ENCODE measurements at regions not wholly inside any gene's neighbourhood (a gene's known extent, or its start where the extent isn't known, plus 50 kb on each side); places are given as distances from the start of the nearest gene placed in this dataset.

- DNase-seq: no peak
- Histone ChIP-seq H2AK5ac (ENCODE audit: low read length, severe bottlenecking) (no peak overlapping the region), H3K9me3 (ENCODE audit: control insufficient read depth, low read length) (peaks cover 13% of the 10 kb centered on the region), H2BK120ac (ENCODE audit: low read depth, low read length) (no peak overlapping the region), H2BK12ac (ENCODE audit: low read length in 2 of 2) (no peak overlapping the region), H2BK5ac (ENCODE audit: low read depth, low read length, poor library complexity, severe bottlenecking) (no peak overlapping the region), H3K18ac (ENCODE audit: low read depth in 1 of 2, low read length in 2 of 2) (no peak overlapping the region), H3K79me1 (replicated peaks; ENCODE audit: low read length, poor library complexity, severe bottlenecking) (no peaks in the 10 kb centered on the region), H2BK15ac (ENCODE audit: low read depth, poor library complexity, severe bottlenecking) (no peak overlapping the region), H3K36me3 (ENCODE audit: control insufficient read depth in 1 of 2, insufficient read depth in 2 of 2, low read depth in 1 of 2, low read length in 2 of 2) (no peaks in the 10 kb centered on the region), H3K4me1 (ENCODE audit: control insufficient read depth, insufficient read depth, low read depth, low read length) (no peaks in the 10 kb centered on the region), H3K4me3 (ENCODE audit: insufficient read depth in 1 of 2, low read depth in 1 of 2, low read length in 2 of 2) (no peak overlapping the region), H3K27ac (ENCODE audit: low read length, poor library complexity, severe bottlenecking) (no peak overlapping the region), H3K14ac (ENCODE audit: low read length in 2 of 2) (no peak overlapping the region), H4K91ac (ENCODE audit: low read length) (no peak overlapping the region), H3K4me2 (ENCODE audit: low read length, poor library complexity, severe bottlenecking) (no peak overlapping the region), H3K4ac (ENCODE audit: low read depth in 1 of 2, low read length in 2 of 2) (no peak overlapping the region), H2AFZ (ENCODE audit: low read depth, low read length) (no peak overlapping the region), H3K23ac (ENCODE audit: low read length in 2 of 2) (no peak overlapping the region), H3K27me3 (ENCODE audit: control insufficient read depth in 1 of 2, insufficient read depth in 1 of 2, low read length in 2 of 2) (no peaks in the 10 kb centered on the region), H3K9ac (ENCODE audit: low read length) (no peak overlapping the region), H4K8ac (ENCODE audit: low read length) (no peak overlapping the region)
- WGBS: 56% methylated on average over 1 of the region's 2 CpGs
Observed at GRCh38 chrX:7789200-7789599, 53.8 kb upstream of the VCX start.

DNA sequence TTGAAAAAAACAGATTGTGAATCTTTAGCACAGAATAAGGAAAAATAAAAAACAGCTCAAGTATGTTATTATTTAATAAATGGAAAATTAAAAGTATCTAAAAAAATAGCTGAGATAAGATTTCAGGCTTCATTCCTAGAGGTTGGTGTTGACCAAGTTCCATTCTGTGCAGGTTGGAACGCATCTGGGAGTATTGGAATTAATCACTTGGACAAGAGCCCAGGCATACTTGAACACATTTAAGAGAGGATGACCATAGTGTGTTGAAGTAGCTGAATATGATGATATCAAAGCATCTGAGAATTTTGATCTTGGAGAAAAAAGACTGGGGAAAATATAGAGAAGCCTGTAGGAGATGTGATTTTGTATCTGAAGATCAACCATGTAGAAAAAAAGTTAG is 54.6 kb upstream of the VCX start:
- H3K18ac ChIP-seq (ENCODE audit: low read depth in 1 of 2, low read length in 2 of 2): no peak overlapping the region
- H3K27me3 ChIP-seq (ENCODE audit: control insufficient read depth in 1 of 2, insufficient read depth in 1 of 2, low read length in 2 of 2): no peaks in the 10 kb centered on the region
- H2BK12ac ChIP-seq (ENCODE audit: low read length in 2 of 2): no peak overlapping the region
- no peak overlapping the region for H3K9ac ChIP-seq (ENCODE audit: low read length)
- H3K4ac ChIP-seq (ENCODE audit: low read depth in 1 of 2, low read length in 2 of 2): no peak overlapping the region
- H4K91ac ChIP-seq (ENCODE audit: low read length): no peak overlapping the region
- no peak overlapping the region for H3K27ac ChIP-seq (ENCODE audit: low read length, poor library complexity, severe bottlenecking)
- H3K4me2 ChIP-seq (ENCODE audit: low read length, poor library complexity, severe bottlenecking): no peak overlapping the region
- no peaks in the 10 kb centered on the region for H3K4me1 ChIP-seq (ENCODE audit: control insufficient read depth, insufficient read depth, low read depth, low read length)
- H3K4me3 ChIP-seq (ENCODE audit: insufficient read depth in 1 of 2, low read depth in 1 of 2, low read length in 2 of 2): no peak overlapping the region
- no peak overlapping the region for H4K8ac ChIP-seq (ENCODE audit: low read length)
- H2AK5ac ChIP-seq (ENCODE audit: low read length, severe bottlenecking): no peak overlapping the region
- no peak overlapping the region for H2BK120ac ChIP-seq (ENCODE audit: low read depth, low read length)
- no peak for DNase-seq
- no peak overlapping the region for H3K14ac ChIP-seq (ENCODE audit: low read length in 2 of 2)
- no peak overlapping the region for H3K23ac ChIP-seq (ENCODE audit: low read length in 2 of 2)
- H3K9me3 ChIP-seq (ENCODE audit: control insufficient read depth, low read length): peaks cover 13% of the 10 kb centered on the region
- H2AFZ ChIP-seq (ENCODE audit: low read depth, low read length): no peak overlapping the region
- H2BK5ac ChIP-seq (ENCODE audit: low read depth, low read length, poor library complexity, severe bottlenecking): no peak overlapping the region
- H3K36me3 ChIP-seq (ENCODE audit: control insufficient read depth in 1 of 2, insufficient read depth in 2 of 2, low read depth in 1 of 2, low read length in 2 of 2): no peaks in the 10 kb centered on the region
- H3K79me1 ChIP-seq (replicated peaks; ENCODE audit: low read length, poor library complexity, severe bottlenecking): no peaks in the 10 kb centered on the region
- 66% methylated on average over 1 of the region's 1 CpG for WGBS
- H2BK15ac ChIP-seq (ENCODE audit: low read depth, poor library complexity, severe bottlenecking): no peak overlapping the region

GRCh38 chrX:7787714-7788113 is 55.3 kb upstream of the VCX start:
- H3K4me2 ChIP-seq (ENCODE audit: low read length, poor library complexity, severe bottlenecking): no peak overlapping the region
- no peak overlapping the region for H4K91ac ChIP-seq (ENCODE audit: low read length)
- WGBS: 30% methylated on average over 2 of the region's 4 CpGs
- H3K79me1 ChIP-seq (replicated peaks; ENCODE audit: low read length, poor library complexity, severe bottlenecking): no peaks in the 10 kb centered on the region
- H3K14ac ChIP-seq (ENCODE audit: low read length in 2 of 2): no peak overlapping the region
- H2BK12ac ChIP-seq (ENCODE audit: low read length in 2 of 2): no peak overlapping the region
- H3K27me3 ChIP-seq (ENCODE audit: control insufficient read depth in 1 of 2, insufficient read depth in 1 of 2, low read length in 2 of 2): no peaks in the 10 kb centered on the region
- no peak overlapping the region for H2BK120ac ChIP-seq (ENCODE audit: low read depth, low read length)
- H2AK5ac ChIP-seq (ENCODE audit: low read length, severe bottlenecking): no peak overlapping the region
- H3K9me3 ChIP-seq (ENCODE audit: control insufficient read depth, low read length): peaks cover 13% of the 10 kb centered on the region
- no peaks in the 10 kb centered on the region for H3K4me1 ChIP-seq (ENCODE audit: control insufficient read depth, insufficient read depth, low read depth, low read length)
- H2BK15ac ChIP-seq (ENCODE audit: low read depth, poor library complexity, severe bottlenecking): no peak overlapping the region
- no peak overlapping the region for H3K4me3 ChIP-seq (ENCODE audit: insufficient read depth in 1 of 2, low read depth in 1 of 2, low read length in 2 of 2)
- H2BK5ac ChIP-seq (ENCODE audit: low read depth, low read length, poor library complexity, severe bottlenecking): no peak overlapping the region
- H4K8ac ChIP-seq (ENCODE audit: low read length): no peak overlapping the region
- no peak for DNase-seq
- H3K9ac ChIP-seq (ENCODE audit: low read length): no peak overlapping the region
- H3K23ac ChIP-seq (ENCODE audit: low read length in 2 of 2): no peak overlapping the region
- H3K27ac ChIP-seq (ENCODE audit: low read length, poor library complexity, severe bottlenecking): no peak overlapping the region
- H3K36me3 ChIP-seq (ENCODE audit: control insufficient read depth in 1 of 2, insufficient read depth in 2 of 2, low read depth in 1 of 2, low read length in 2 of 2): no peaks in the 10 kb centered on the region
- H3K4ac ChIP-seq (ENCODE audit: low read depth in 1 of 2, low read length in 2 of 2): no peak overlapping the region
- no peak overlapping the region for H3K18ac ChIP-seq (ENCODE audit: low read depth in 1 of 2, low read length in 2 of 2)
- H2AFZ ChIP-seq (ENCODE audit: low read depth, low read length): no peak overlapping the region

DNA sequence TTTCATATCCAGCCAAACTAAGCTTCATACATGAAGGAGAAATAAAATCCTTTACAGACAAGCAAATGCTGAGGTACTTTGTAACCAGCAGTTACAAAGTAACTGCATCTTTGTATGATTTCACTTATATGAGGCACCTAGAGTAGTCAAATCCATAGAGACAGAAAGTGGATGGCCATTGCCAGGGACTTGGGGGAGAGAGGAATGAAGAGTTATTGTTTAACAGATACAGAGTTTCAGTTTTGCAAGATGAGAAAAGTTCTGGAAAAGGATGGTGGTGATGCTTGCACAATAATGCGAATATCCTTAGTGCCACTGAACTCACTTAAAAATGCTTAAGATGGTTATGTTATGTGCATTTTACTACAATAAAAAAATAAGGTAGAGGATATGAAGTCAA is 58.4 kb upstream of the VCX start:
- Histone ChIP-seq H3K9me3 (ENCODE audit: control insufficient read depth, low read length) (peaks cover 21% of the 10 kb centered on the region), H3K4me2 (ENCODE audit: low read length, poor library complexity, severe bottlenecking) (no peak overlapping the region)

More for the DNA sequence above, 58.4 kb upstream of the VCX start:
- H3K36me3 ChIP-seq (ENCODE audit: control insufficient read depth in 1 of 2, insufficient read depth in 2 of 2, low read depth in 1 of 2, low read length in 2 of 2): no peaks in the 10 kb centered on the region
- DNase-seq: no peak
- no peak overlapping the region for H3K9ac ChIP-seq (ENCODE audit: low read length)
- H3K18ac ChIP-seq (ENCODE audit: low read depth in 1 of 2, low read length in 2 of 2): no peak overlapping the region
- H4K91ac ChIP-seq (ENCODE audit: low read length): no peak overlapping the region
- H3K27me3 ChIP-seq (ENCODE audit: control insufficient read depth in 1 of 2, insufficient read depth in 1 of 2, low read length in 2 of 2): no peaks in the 10 kb centered on the region
- WGBS: no CpG with 5 or more reads among the region's 1 CpG
- H2AFZ ChIP-seq (ENCODE audit: low read depth, low read length): no peak overlapping the region
- no peak overlapping the region for H3K23ac ChIP-seq (ENCODE audit: low read length in 2 of 2)
- H2BK15ac ChIP-seq (ENCODE audit: low read depth, poor library complexity, severe bottlenecking): no peak overlapping the region
- no peak overlapping the region for H2BK120ac ChIP-seq (ENCODE audit: low read depth, low read length)
- no peak overlapping the region for H3K4ac ChIP-seq (ENCODE audit: low read depth in 1 of 2, low read length in 2 of 2)
- no peak overlapping the region for H3K4me3 ChIP-seq (ENCODE audit: insufficient read depth in 1 of 2, low read depth in 1 of 2, low read length in 2 of 2)
- no peak overlapping the region for H2BK5ac ChIP-seq (ENCODE audit: low read depth, low read length, poor library complexity, severe bottlenecking)
- H3K4me1 ChIP-seq (ENCODE audit: control insufficient read depth, insufficient read depth, low read depth, low read length): no peaks in the 10 kb centered on the region
- H4K8ac ChIP-seq (ENCODE audit: low read length): no peak overlapping the region
- H2AK5ac ChIP-seq (ENCODE audit: low read length, severe bottlenecking): no peak overlapping the region
- no peak overlapping the region for H2BK12ac ChIP-seq (ENCODE audit: low read length in 2 of 2)
- H3K79me1 ChIP-seq (replicated peaks; ENCODE audit: low read length, poor library complexity, severe bottlenecking): no peaks in the 10 kb centered on the region
- H3K27ac ChIP-seq (ENCODE audit: low read length, poor library complexity, severe bottlenecking): no peak overlapping the region
- no peak overlapping the region for H3K14ac ChIP-seq (ENCODE audit: low read length in 2 of 2)

Measured in mesenchymal stem cell (in vitro differentiated cells and primary cell).